ENCODE measurements at regions not wholly inside any gene's neighbourhood (a gene's known extent, or its start where the extent isn't known, plus 50 kb on each side); places are given as distances from the start of the nearest gene placed in this dataset.

DNA sequence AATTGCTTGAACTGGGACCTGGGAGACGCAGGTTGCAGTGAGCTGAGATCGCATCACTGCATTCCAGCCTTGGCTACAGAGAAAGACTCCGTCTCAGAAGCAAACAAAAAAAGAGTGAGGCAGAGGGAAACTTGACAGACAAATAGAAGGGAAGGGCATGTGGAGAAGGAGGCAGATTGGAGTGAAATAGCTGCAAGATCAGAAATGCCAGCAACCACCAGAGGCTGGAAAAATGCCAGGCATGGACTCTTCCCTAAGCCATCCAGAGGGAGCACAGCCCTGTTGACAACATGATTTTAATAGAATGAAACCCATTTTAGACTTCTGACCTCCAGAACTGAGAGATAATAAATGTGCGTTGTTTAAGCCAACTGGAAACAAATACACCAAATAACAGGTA lies 447.2 kb upstream of the SPHKAP start:
- no peak for TF ChIP-seq POLR2AphosphoS5 (IDR thresholded peaks at IDR 0.05)
- TF ChIP-seq, protein P1, sequence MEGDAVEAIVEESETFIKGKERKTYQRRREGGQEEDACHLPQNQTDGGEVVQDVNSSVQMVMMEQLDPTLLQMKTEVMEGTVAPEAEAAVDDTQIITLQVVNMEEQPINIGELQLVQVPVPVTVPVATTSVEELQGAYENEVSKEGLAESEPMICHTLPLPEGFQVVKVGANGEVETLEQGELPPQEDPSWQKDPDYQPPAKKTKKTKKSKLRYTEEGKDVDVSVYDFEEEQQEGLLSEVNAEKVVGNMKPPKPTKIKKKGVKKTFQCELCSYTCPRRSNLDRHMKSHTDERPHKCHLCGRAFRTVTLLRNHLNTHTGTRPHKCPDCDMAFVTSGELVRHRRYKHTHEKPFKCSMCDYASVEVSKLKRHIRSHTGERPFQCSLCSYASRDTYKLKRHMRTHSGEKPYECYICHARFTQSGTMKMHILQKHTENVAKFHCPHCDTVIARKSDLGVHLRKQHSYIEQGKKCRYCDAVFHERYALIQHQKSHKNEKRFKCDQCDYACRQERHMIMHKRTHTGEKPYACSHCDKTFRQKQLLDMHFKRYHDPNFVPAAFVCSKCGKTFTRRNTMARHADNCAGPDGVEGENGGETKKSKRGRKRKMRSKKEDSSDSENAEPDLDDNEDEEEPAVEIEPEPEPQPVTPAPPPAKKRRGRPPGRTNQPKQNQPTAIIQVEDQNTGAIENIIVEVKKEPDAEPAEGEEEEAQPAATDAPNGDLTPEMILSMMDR (IDR thresholded peaks at IDR 0.05): no peak
